HG03066 (cell line): ENCODE measurements at regions not wholly inside any gene's neighbourhood (a gene's known extent, or its start where the extent isn't known, plus 50 kb on each side); places are given as distances from the start of the nearest gene placed in this dataset.

Experiments
- ATAC-seq: cut with Tn5 transposase; IDR thresholded peaks from one replicate; pipeline ENCODE4 v1.9.1; 2021; ENCODE audit warnings: low read depth; ENCODE audit not compliant: unreplicated experiment

- ATAC-seq = no peak
These were observed 214.7 kb upstream of the FOXQ1 start for GRCh38 chr6:1096967-1097765.

- ATAC-seq = no peak
These were observed 217.6 kb upstream of the FOXQ1 start for GRCh38 chr6:1094306-1094705.

GRCh38 chr6:1091900-1092299 lies 220.0 kb upstream of the FOXQ1 start:
- no peak for ATAC-seq

GRCh38 chr6:1089859-1090258 lies 222.0 kb upstream of the FOXQ1 start:
- ATAC-seq = no peak

- ATAC-seq = no peak
These were observed 223.4 kb upstream of the FOXQ1 start for GRCh38 chr6:1088492-1089001.

GRCh38 chr6:1087154-1087843 lies 224.6 kb upstream of the FOXQ1 start:
- no peak for ATAC-seq

GRCh38 chr6:1086446-1087153 lies 225.3 kb upstream of the FOXQ1 start:
- no peak for ATAC-seq

GRCh38 chr6:1082285-1082935 lies 229.5 kb upstream of the FOXQ1 start:
- ATAC-seq = no peak

- no peak for ATAC-seq
These were observed 230.2 kb upstream of the FOXQ1 start for GRCh38 chr6:1081551-1082284.

- ATAC-seq = no peak
These were observed 231.2 kb upstream of the FOXQ1 start for GRCh38 chr6:1080453-1081337.

- ATAC-seq = no peak
These were observed 232.4 kb upstream of the FOXQ1 start for GRCh38 chr6:1079525-1079924.

GRCh38 chr6:1077478-1078416 lies 234.2 kb upstream of the FOXQ1 start:
- no peak for ATAC-seq

GRCh38 chr6:1076531-1077459 lies 235.1 kb upstream of the FOXQ1 start:
- ATAC-seq = no peak

- no peak for ATAC-seq
These were observed 236.0 kb upstream of the FOXQ1 start for GRCh38 chr6:1075880-1076279.

GRCh38 chr6:1075444-1075843 lies 236.5 kb upstream of the FOXQ1 start:
- ATAC-seq = no peak

GRCh38 chr6:1070085-1070521 lies 241.8 kb upstream of the FOXQ1 start:
- no peak for ATAC-seq

GRCh38 chr6:1068905-1069304 lies 243.0 kb upstream of the FOXQ1 start:
- ATAC-seq = no peak
